K562 (cell line): ENCODE measurements at regions not wholly inside any gene's neighbourhood (a gene's known extent, or its start where the extent isn't known, plus 50 kb on each side); places are given as distances from the start of the nearest gene placed in this dataset.

Experiments used
- ATAC-seq: fragments of 200-7000 bp; cut with Tn5 transposase; 3 replicates; pipeline ENCODE4 v1.9.1; 2020; ENCODE audit warnings: moderate library complexity
- BruUV-seq: library from RNA; stranded (reverse); fragments of 400-500 nt; replicated peaks from 2 replicates; lab custom pipeline; 2021; lab: Mats Ljungman, UMichigan
- CTCF ChIA-PET: fragments of 300-600 bp; formaldehyde crosslinking; extraction: SDS; loops from one replicate; lab custom pipeline; 2021; ENCODE audit warnings: low intra/inter-chr PET ratio; lab: Yijun Ruan, JAX
- POLR2A ChIA-PET: fragments of 300-600, 350-650 bp; sonication (Branson Sonifier 250); formaldehyde crosslinking; extraction: SDS; loops from one replicate; lab custom pipeline; 2021; ENCODE audit warnings: antibody characterized with exemption, inconsistent platforms; lab: Yijun Ruan, JAX
- DNase-seq, 4 experiments: peaks; one replicate each; pipeline versions ENCODE4 v3.0.0 to v3.0.0-alpha.2; 2011 to 2018; ENCODE audit warnings: low spot score in 3 of 4, mixed read lengths in 3 of 4; ENCODE audit errors: extremely low read depth in 1 of 4
- FAIRE-seq: peaks from 2 replicates; lab custom pipeline; 2011; peaks lifted over from hg19 to GRCh38; lab: Jason Lieb, UNC
- H2AFZ ChIP-seq: 2 replicates; pipeline ENCODE4 v1.6.0; 2011; ENCODE audit warnings: low read depth, low read length, control low read depth, inconsistent platforms
- H3K27ac ChIP-seq: fragments of 200-600 bp; 3 replicates; pipeline ENCODE4 v1.8.0; 2011; ENCODE audit warnings: low read depth, mild to moderate bottlenecking, control low read depth, inconsistent platforms, low read length, moderate library complexity, mixed read lengths; ENCODE audit errors: extremely low read depth
- H3K27me3 ChIP-seq, 2 experiments: fragments of 300-600 bp in 1 of 2; 2 replicates in 1 of 2; 3 replicates in 1 of 2; pipeline versions ENCODE4 v1.6.0 to v1.8.0; 2011; ENCODE audit warnings: inconsistent platforms in 2 of 2, low read length in 2 of 2, mild to moderate bottlenecking in 1 of 2, mixed read lengths in 1 of 2, moderate library complexity in 1 of 2; ENCODE audit not compliant: control insufficient read depth in 2 of 2, insufficient read depth in 2 of 2
- H3K36me3 ChIP-seq: fragments of 300-600 bp; 3 replicates; pipeline ENCODE4 v1.8.0; 2011; ENCODE audit warnings: mild to moderate bottlenecking, low read length, inconsistent platforms; ENCODE audit not compliant: control insufficient read depth, insufficient read depth
- H3K4me1 ChIP-seq, 2 experiments: fragments of 200-600 bp in 1 of 2; replicated peaks in 1 of 2; 2 replicates in 1 of 2; 3 replicates in 1 of 2; pipeline versions ENCODE4 v1.5.1 to v1.8.0; 2011; ENCODE audit warnings: inconsistent platforms in 2 of 2, low read length in 2 of 2, mild to moderate bottlenecking in 1 of 2, mixed read lengths in 1 of 2, moderate library complexity in 1 of 2; ENCODE audit not compliant: control insufficient read depth in 2 of 2, insufficient read depth in 2 of 2
- H3K4me2 ChIP-seq: 2 replicates; pipeline ENCODE4 v1.6.1; 2011; ENCODE audit warnings: low read length, control low read depth, inconsistent platforms, mixed read lengths; ENCODE audit not compliant: insufficient read depth
- H3K4me3 ChIP-seq: fragments of 200-600 bp; sonication (generic), shearing (Covaris generic); 2 replicates; pipeline ENCODE4 v1.5.1; 2016; ENCODE audit warnings: control low read depth, inconsistent platforms
- H3K79me2 ChIP-seq: fragments of 200-600 bp; 3 replicates; pipeline ENCODE4 v1.8.0; 2011; ENCODE audit warnings: low read length, inconsistent platforms; ENCODE audit not compliant: control insufficient read depth, insufficient read depth
- H3K9ac ChIP-seq, 2 experiments: 2 replicates each; pipeline versions ENCODE4 v1.6.0 to v1.6.1; 2011; ENCODE audit warnings: low read depth in 2 of 2, low read length in 2 of 2, control low read depth in 1 of 2, inconsistent platforms in 1 of 2, mild to moderate bottlenecking in 1 of 2, mixed read lengths in 1 of 2; ENCODE audit not compliant: insufficient read depth in 1 of 2
- H3K9me1 ChIP-seq: one replicate; pipeline ENCODE4 v1.6.0; 2011; ENCODE audit warnings: inconsistent platforms, mild to moderate bottlenecking, low read length, moderate library complexity; ENCODE audit not compliant: control insufficient read depth, insufficient read depth
- H3K9me3 ChIP-seq: replicated peaks from 2 replicates; pipeline ENCODE4 v1.5.1; 2011; ENCODE audit warnings: low read depth, low read length, inconsistent platforms; ENCODE audit not compliant: control insufficient read depth, insufficient read depth
- H4K20me1 ChIP-seq: replicated peaks from 2 replicates; pipeline ENCODE4 v1.6.1; 2011; ENCODE audit warnings: low read length, inconsistent platforms, mixed read lengths; ENCODE audit not compliant: control insufficient read depth, insufficient read depth
- ARID2 ChIP-seq: fragments of 450-650 bp; IDR thresholded peaks from 2 replicates; pipeline ENCODE4 v1.6.1; 2017; ENCODE audit warnings: antibody characterized with exemption, mild to moderate bottlenecking
- CHD2 ChIP-seq: IDR thresholded peaks from 2 replicates; pipeline ENCODE4 v1.6.1; 2011; ENCODE audit warnings: low read depth, low read length
- KAT8 ChIP-seq: fragments of 450-650 bp; IDR thresholded peaks from 2 replicates; pipeline ENCODE4 v1.6.1; 2016; ENCODE audit warnings: low read depth, mild to moderate bottlenecking
- PHF8 ChIP-seq: fragments of 200-600 bp; sonication (generic); IDR thresholded peaks from 2 replicates; pipeline ENCODE4 v1.6.1; 2012; ENCODE audit warnings: mixed run types, mild to moderate bottlenecking, inconsistent platforms, low read length, moderate library complexity, borderline replicate concordance
- POU5F1 ChIP-seq: fragments of 150-350 bp; IDR thresholded peaks from 2 replicates; pipeline ENCODE4 v1.6.1; 2014; ENCODE audit warnings: borderline replicate concordance, low read length, low read depth, mild to moderate bottlenecking; ENCODE audit not compliant: partially characterized antibody
- RBM22 ChIP-seq: fragments of 200-400 bp; formaldehyde crosslinking; IDR thresholded peaks from 2 replicates; pipeline ENCODE4 v1.6.1; 2018; ENCODE audit warnings: low read length, low read depth; ENCODE audit not compliant: poor library complexity, severe bottlenecking
- ZNF124 ChIP-seq: sonication (generic); formaldehyde crosslinking; IDR thresholded peaks from 2 replicates; pipeline ENCODE4 v1.8.1; 2022; ENCODE audit warnings: missing genetic modification reagents
- in situ Hi-C: fragments of 300-500 bp; cut with MboI; formaldehyde crosslinking; loops from 4 replicates; pipeline ENCODE4 v1.15.0; 2018; ENCODE audit warnings: inconsistent platforms, mixed read lengths
- intact Hi-C: fragments of 100-400 bp; cut with micrococcal nuclease; formaldehyde crosslinking; loops from 2 replicates; pipeline ENCODE4 v1.14.2; 2022
- TF ChIP-seq, protein P1 (sequence below), 3 experiments: IDR thresholded peaks in 2 of 3; conservative IDR thresholded peaks in 1 of 3; 2 replicates each; pipeline ENCODE4 v1.5.1; 2011 to 2012; ENCODE audit warnings: low read length in 3 of 3, mild to moderate bottlenecking in 3 of 3, control low read depth in 2 of 3, improper control_type of control experiment in 1 of 3, inconsistent platforms in 1 of 3, low read depth in 1 of 3, mixed read lengths in 1 of 3, moderate library complexity in 1 of 3; ENCODE audit not compliant: insufficient read depth in 2 of 3
- TF ChIP-seq, protein P2 (sequence below): fragments of 250-450 bp; sonication (Bioruptor Pico); IDR thresholded peaks from 2 replicates; pipeline ENCODE4 v1.4.0; 2020; ENCODE audit warnings: mild to moderate bottlenecking

DNA sequence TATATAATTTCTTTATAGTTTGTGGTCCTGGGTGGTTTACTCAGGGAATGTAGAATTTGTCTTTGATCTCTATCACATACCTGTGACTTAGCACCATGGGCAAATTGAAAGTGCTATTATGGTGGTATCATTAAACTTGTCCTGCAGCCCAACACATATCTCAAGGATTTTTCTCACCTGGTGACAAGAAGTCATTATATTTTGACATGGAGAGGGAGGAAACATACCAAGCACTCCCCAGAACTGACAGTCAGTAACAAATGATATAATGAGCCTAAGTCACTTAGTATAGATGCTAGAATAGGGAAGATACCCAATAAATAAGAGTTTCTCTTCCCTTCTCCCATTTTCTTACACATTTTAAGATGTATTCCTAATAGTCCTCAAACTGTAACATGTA is 805.5 kb upstream of the KIF2B start:
- Histone ChIP-seq H3K36me3 (no peaks in the 10 kb centered on the region), H3K79me2 (no peaks in the 10 kb centered on the region)
- TF ChIP-seq PHF8, result no peak
- TF ChIP-seq, protein P1, sequence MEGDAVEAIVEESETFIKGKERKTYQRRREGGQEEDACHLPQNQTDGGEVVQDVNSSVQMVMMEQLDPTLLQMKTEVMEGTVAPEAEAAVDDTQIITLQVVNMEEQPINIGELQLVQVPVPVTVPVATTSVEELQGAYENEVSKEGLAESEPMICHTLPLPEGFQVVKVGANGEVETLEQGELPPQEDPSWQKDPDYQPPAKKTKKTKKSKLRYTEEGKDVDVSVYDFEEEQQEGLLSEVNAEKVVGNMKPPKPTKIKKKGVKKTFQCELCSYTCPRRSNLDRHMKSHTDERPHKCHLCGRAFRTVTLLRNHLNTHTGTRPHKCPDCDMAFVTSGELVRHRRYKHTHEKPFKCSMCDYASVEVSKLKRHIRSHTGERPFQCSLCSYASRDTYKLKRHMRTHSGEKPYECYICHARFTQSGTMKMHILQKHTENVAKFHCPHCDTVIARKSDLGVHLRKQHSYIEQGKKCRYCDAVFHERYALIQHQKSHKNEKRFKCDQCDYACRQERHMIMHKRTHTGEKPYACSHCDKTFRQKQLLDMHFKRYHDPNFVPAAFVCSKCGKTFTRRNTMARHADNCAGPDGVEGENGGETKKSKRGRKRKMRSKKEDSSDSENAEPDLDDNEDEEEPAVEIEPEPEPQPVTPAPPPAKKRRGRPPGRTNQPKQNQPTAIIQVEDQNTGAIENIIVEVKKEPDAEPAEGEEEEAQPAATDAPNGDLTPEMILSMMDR (IDR thresholded peaks at IDR 0.05 in 2 of 3, conservative IDR thresholded peaks at IDR 0.05 in 1 of 3; ENCODE audit: insufficient read depth in 2 of 3, low read depth in 1 of 3, low read length in 3 of 3), result no peak
- TF ChIP-seq RBM22, result no peak
- TF ChIP-seq, all 486 proteins: peak for 0
- intact Hi-C loops, result no loop called here
- BruUV-seq, result no TSS peak
- H3K4me3 ChIP-seq, result no peak overlapping the region
- ChIA-PET CTCF (no interaction called here), POLR2A (no interaction called here)
- no peak overlapping the region for H3K4me2 ChIP-seq
- no peaks in the 10 kb centered on the region for H3K4me1 ChIP-seq
- H4K20me1 ChIP-seq, result no peaks in the 10 kb centered on the region
- ATAC-seq (no peak), FAIRE-seq (no peak), DNase-seq (no peak)
- H3K9ac ChIP-seq, result no peak overlapping the region
- H3K9me3 ChIP-seq, result no peaks in the 10 kb centered on the region
- no peak overlapping the region for H3K27ac ChIP-seq
- no peaks in the 10 kb centered on the region for H3K9me1 ChIP-seq
- no peak overlapping the region for H2AFZ ChIP-seq
- in situ Hi-C loops, result no loop called here
- no peaks in the 10 kb centered on the region for H3K27me3 ChIP-seq

DNA sequence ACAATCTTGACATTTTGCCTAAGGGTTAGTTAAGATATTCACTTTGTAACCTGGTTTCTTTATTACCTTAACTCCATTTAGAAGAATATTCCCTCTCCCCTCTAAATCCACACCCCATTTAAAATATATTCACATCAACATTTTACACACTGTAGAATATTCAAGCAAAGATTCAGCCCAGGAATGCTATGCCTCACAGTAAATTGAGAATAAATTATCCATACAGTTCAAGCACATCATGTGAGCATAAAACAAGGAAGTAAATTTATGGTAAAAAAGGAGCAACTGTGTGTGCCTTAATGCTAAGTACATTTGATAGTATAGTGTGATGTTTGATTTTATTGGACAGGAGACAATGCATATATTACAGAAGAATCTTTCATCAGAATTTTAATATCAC is 806.6 kb upstream of the KIF2B start:
- in situ Hi-C loops (no loop called here), intact Hi-C loops (no loop called here)
- ChIA-PET POLR2A (no interaction called here), CTCF (no interaction called here)
- DNase-seq (no peak), ATAC-seq (no peak), FAIRE-seq (no peak)
- Histone ChIP-seq H3K9me3 (no peaks in the 10 kb centered on the region), H3K27me3 (no peaks in the 10 kb centered on the region), H2AFZ (no peak overlapping the region), H3K27ac (no peak overlapping the region), H3K79me2 (no peaks in the 10 kb centered on the region), H3K9me1 (no peaks in the 10 kb centered on the region), H3K4me3 (no peak overlapping the region), H4K20me1 (no peaks in the 10 kb centered on the region), H3K36me3 (no peaks in the 10 kb centered on the region), H3K4me1 (no peaks in the 10 kb centered on the region), H3K9ac (no peak overlapping the region), H3K4me2 (no peak overlapping the region)
- TF ChIP-seq ZNF124, result no peak
- TF ChIP-seq, protein P2, sequence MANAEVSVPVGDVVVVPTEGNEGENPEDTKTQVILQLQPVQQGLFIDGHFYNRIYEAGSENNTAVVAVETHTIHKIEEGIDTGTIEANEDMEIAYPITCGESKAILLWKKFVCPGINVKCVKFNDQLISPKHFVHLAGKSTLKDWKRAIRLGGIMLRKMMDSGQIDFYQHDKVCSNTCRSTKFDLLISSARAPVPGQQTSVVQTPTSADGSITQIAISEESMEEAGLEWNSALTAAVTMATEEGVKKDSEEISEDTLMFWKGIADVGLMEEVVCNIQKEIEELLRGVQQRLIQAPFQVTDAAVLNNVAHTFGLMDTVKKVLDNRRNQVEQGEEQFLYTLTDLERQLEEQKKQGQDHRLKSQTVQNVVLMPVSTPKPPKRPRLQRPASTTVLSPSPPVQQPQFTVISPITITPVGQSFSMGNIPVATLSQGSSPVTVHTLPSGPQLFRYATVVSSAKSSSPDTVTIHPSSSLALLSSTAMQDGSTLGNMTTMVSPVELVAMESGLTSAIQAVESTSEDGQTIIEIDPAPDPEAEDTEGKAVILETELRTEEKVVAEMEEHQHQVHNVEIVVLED (CRISPR knock-in tag), result no peak
- no peak for TF ChIP-seq KAT8
- TF ChIP-seq CHD2, result no peak
- TF ChIP-seq ARID2, result no peak
- no peak for TF ChIP-seq POU5F1
- BruUV-seq, result no TSS peak
